ENCODE measurements at regions not wholly inside any gene's neighbourhood (a gene's known extent, or its start where the extent isn't known, plus 50 kb on each side); places are given as distances from the start of the nearest gene placed in this dataset.

GRCh38 chr15:77546050-77546501 is 86.6 kb downstream of the LINGO1 start:
- no peak for TF ChIP-seq CTCF (IDR thresholded peaks at IDR 0.05; ENCODE audit: insufficient read depth, missing control alignments)
- DNase-seq (ENCODE audit: insufficient read length, low spot score) (no peak), FAIRE-seq (no peak)

GRCh38 chr15:77545058-77545457 is 87.7 kb downstream of the LINGO1 start:
- TF ChIP-seq CTCF (IDR thresholded peaks at IDR 0.05; ENCODE audit: insufficient read depth, missing control alignments) = no peak
- DNase-seq (ENCODE audit: insufficient read length, low spot score) = no peak
- no peak for FAIRE-seq

GRCh38 chr15:77544162-77544561 is 88.5 kb downstream of the LINGO1 start:
- no peak for DNase-seq (ENCODE audit: insufficient read length, low spot score)
- TF ChIP-seq CTCF (IDR thresholded peaks at IDR 0.05; ENCODE audit: insufficient read depth, missing control alignments) = no peak

GRCh38 chr15:77543159-77543882 is 89.4 kb downstream of the LINGO1 start:
- TF ChIP-seq CTCF (IDR thresholded peaks at IDR 0.05; ENCODE audit: insufficient read depth, missing control alignments) = peak; percentile 83
- DNase-seq (ENCODE audit: insufficient read length, low spot score) (peak; percentile 95), FAIRE-seq (no peak)

More at GRCh38 chr15:77544162-77544561, 88.5 kb downstream of the LINGO1 start:
- FAIRE-seq = no peak

- DNase-seq (ENCODE audit: insufficient read length, low spot score) = no peak
These were observed 90.2 kb downstream of the LINGO1 start for GRCh38 chr15:77542491-77543001.

GRCh38 chr15:77541421-77542181 is 91.1 kb downstream of the LINGO1 start:
- no peak for TF ChIP-seq CTCF (IDR thresholded peaks at IDR 0.05; ENCODE audit: insufficient read depth, missing control alignments)
- DNase-seq (ENCODE audit: insufficient read length, low spot score) (no peak), FAIRE-seq (no peak)

More at GRCh38 chr15:77542491-77543001, 90.2 kb downstream of the LINGO1 start:
- no peak for TF ChIP-seq CTCF (IDR thresholded peaks at IDR 0.05; ENCODE audit: insufficient read depth, missing control alignments)
- no peak for FAIRE-seq

All from D721Med (cell line).